HFF-Myc (cell line): ENCODE measurements at regions not wholly inside any gene's neighbourhood (a gene's known extent, or its start where the extent isn't known, plus 50 kb on each side); places are given as distances from the start of the nearest gene placed in this dataset.

Experiments
- DNase-seq: peaks from one replicate; pipeline ENCODE4 v3.0.0-alpha.2; 2011; ENCODE audit warnings: low read depth; ENCODE audit errors: extremely low read depth
- H3K4me3 ChIP-seq: replicated peaks from 2 replicates; pipeline ENCODE4 v1.5.1; 2011; ENCODE audit warnings: low read depth, mild to moderate bottlenecking, control low read depth, low read length
- TF ChIP-seq, protein P1 (sequence below): IDR thresholded peaks from 2 replicates; pipeline ENCODE4 v1.5.1; 2012; ENCODE audit warnings: mild to moderate bottlenecking, low read depth, low read length, control low read depth; ENCODE audit errors: missing control alignments

DNA sequence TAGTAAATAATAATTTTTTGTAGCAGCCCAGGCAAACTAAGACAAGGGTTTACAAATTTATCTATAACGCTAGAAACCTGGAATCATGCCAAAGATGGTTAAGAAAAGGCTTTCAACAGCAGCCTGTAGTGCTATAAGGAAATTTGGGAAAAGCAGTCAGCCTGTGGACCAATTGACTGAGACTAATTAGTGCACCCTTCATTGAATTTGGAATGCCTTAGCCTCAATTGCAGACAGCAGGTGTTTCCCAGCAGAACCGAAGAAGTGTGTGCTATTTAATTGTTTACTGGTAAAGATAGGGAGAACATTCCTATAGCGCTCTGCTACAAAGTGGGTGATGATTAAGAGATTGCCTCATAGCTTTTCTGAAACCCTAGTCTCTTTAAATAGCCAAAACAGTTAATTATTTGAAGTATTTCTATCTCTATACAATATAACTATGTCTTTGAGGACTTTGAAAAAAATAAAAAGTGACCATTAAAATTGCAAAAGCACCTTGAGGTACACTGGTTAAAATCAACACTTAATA, 1884.3 kb upstream of the PCDH20 start:
- no peak for DNase-seq
- no peak overlapping the region for H3K4me3 ChIP-seq
- TF ChIP-seq, protein P1, sequence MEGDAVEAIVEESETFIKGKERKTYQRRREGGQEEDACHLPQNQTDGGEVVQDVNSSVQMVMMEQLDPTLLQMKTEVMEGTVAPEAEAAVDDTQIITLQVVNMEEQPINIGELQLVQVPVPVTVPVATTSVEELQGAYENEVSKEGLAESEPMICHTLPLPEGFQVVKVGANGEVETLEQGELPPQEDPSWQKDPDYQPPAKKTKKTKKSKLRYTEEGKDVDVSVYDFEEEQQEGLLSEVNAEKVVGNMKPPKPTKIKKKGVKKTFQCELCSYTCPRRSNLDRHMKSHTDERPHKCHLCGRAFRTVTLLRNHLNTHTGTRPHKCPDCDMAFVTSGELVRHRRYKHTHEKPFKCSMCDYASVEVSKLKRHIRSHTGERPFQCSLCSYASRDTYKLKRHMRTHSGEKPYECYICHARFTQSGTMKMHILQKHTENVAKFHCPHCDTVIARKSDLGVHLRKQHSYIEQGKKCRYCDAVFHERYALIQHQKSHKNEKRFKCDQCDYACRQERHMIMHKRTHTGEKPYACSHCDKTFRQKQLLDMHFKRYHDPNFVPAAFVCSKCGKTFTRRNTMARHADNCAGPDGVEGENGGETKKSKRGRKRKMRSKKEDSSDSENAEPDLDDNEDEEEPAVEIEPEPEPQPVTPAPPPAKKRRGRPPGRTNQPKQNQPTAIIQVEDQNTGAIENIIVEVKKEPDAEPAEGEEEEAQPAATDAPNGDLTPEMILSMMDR: no peak

DNA sequence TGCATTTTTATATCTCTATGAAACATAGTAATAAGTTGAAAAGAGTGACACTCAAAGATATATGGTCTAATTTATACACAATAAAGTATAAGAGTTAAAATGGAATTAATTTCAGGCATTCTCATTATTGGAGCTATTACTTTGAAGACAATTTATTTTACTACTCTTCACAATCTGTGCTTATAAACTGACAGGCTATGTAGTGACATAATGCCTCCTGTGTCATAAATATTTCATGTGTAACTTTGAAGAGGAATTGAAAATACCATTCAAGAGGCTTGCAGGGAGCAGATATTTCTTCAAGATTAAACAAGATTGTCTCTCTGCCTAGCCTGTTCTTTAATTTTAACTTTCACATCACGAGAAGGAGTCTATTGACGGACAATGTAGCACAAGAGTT, 1881.5 kb upstream of the PCDH20 start:
- TF ChIP-seq, protein P1: no peak
- H3K4me3 ChIP-seq: no peak overlapping the region
- no peak for DNase-seq

DNA sequence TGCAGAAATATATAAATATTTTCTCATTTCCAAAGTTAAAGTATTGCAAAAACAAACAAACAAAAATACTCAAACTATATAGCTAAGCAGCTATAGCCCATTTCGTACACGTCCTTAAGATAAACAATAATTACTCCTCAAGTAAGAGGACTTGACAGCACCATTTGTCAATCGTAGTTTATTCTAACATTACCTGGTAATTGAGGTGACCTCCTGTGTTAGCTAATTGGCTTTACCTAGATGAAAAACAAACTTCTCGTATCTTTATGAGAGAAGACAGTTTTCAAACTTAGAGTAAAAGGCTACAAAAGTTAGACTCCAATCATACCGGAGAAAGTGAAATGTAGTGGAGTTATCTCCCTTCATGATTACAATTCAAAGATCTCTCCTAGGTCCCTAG, 1876.1 kb upstream of the PCDH20 start:
- DNase-seq: no peak
- no peak overlapping the region for H3K4me3 ChIP-seq
- TF ChIP-seq, protein P1: no peak

GRCh38 chr13:63288576-63288975, 1872.9 kb upstream of the PCDH20 start:
- TF ChIP-seq, protein P1: no peak

DNA sequence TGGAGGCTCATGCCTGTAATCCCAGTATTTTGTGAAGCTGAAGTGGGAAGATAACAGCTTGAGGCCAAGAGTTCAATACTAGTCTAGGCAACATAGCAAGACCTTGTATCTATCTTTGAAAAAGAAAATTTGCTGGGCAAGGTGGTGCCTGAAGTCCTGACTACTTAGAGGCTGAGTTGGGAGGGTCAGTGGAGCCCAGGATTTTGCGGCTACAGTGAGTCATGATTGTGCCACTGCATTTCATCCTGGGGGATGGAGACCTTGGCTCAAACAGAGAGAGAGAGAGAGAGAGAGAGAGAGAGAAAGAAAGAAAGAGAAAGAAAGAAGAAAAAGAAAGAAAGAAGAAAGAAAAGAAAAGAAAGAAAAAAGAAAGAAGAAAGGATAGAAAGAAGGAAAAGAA, 1872.3 kb upstream of the PCDH20 start:
- H3K4me3 ChIP-seq: no peak overlapping the region
- DNase-seq: no peak
- TF ChIP-seq, protein P1: no peak

More at GRCh38 chr13:63288576-63288975, 1872.9 kb upstream of the PCDH20 start:
- DNase-seq: no peak
- no peak overlapping the region for H3K4me3 ChIP-seq

DNA sequence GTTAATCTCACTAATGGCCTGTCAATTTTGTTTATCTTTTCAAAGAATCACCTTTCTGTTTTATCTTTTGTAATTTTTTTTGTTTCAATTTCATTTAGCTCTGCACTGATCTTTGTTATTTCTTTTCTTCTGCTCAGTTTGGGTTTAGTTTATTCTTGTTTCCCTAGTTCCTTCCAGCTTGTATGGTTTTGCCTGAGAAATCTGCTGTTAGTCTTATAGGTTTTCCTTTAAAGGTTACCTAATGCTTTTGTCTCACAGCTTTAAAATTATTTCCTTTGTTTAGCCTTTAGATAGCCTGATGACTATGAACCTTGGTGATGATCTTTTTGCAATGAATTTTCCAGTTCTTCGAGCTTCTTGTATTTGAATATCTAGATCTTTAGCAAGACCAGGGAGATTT, 1869.8 kb upstream of the PCDH20 start:
- DNase-seq: no peak
- H3K4me3 ChIP-seq: no peak overlapping the region
- TF ChIP-seq, protein P1: no peak

GRCh38 chr13:63279136-63279535, 1863.5 kb upstream of the PCDH20 start:
- no peak for DNase-seq
- TF ChIP-seq, protein P1: no peak
- no peak overlapping the region for H3K4me3 ChIP-seq
